ENCODE measurements at regions not wholly inside any gene's neighbourhood (a gene's known extent, or its start where the extent isn't known, plus 50 kb on each side); places are given as distances from the start of the nearest gene placed in this dataset.

DNA sequence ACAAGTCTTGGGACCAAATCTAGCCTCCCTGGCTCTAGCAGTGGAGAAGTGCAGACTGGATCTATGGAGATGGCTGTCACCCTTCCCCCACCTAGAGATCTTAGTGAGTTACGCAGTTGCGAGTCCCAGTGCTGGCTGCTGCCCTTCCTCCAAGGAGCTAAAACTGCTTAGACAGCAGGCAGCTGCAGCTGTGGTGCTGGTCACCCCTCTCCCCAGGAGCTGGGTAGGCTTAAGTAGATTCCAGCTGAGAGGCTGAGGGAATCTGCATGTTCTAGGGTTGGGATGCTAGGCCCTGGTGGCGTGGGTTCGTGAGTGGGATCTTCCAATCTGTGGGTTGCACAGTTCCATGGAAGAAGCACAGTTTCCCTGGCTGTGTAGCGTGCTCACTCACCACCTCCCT, 120.2 kb downstream of the SLC35B3 start:
- TF ChIP-seq CTCF (IDR thresholded peaks at IDR 0.05) (no peak), POLR2A (IDR thresholded peaks at IDR 0.05) (no peak)

All from uterus (tissue), 2 donors.